ENCODE measurements at regions not wholly inside any gene's neighbourhood (a gene's known extent, or its start where the extent isn't known, plus 50 kb on each side); places are given as distances from the start of the nearest gene placed in this dataset.

DNA sequence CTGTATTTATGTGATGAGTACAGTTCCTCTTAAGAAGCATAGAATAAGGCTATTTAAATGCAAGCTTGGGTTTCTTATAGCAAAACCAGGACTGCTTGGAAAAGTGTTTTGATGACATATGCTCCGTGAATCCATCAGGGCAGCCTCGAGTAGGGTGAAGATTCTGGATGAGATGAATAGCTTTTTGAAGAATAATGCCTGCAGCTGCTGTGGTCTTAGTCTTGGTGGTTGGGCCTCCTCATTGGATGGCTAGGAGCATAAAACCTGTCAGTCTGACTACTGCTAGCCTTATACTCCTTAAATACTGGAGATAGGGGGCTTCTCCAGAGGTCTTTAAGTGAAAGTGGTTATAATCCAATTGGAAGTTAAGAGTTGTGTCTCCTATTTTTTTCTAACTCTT is 704.3 kb downstream of the FGF9 start:
- BruUV-seq (replicated peaks), result no TSS peak
- Histone ChIP-seq H2AFZ (ENCODE audit: low read length) (no peak overlapping the region), H3K27ac (ENCODE audit: low read length) (no peak overlapping the region), H3K9ac (ENCODE audit: low read length) (no peak overlapping the region), H3K9me2 (replicated peaks; ENCODE audit: low read length) (no peaks in the 10 kb centered on the region), H3K4me1 (ENCODE audit: insufficient read depth, low read length) (no peaks in the 10 kb centered on the region), H3K9me3 (ENCODE audit: low read length) (no peaks in the 10 kb centered on the region), H3K79me2 (ENCODE audit: low read length) (no peaks in the 10 kb centered on the region), H3K36me3 (ENCODE audit: low read depth, low read length) (no peaks in the 10 kb centered on the region), H3F3A (ENCODE audit: low read length, unreplicated experiment) (no peaks in the 10 kb centered on the region), H4K20me1 (ENCODE audit: low read length) (no peaks in the 10 kb centered on the region), H3K4me2 (ENCODE audit: low read length) (no peak overlapping the region), H3K27me3 (ENCODE audit: low read length) (no peaks in the 10 kb centered on the region), H3K4me3 (ENCODE audit: low read length) (no peak overlapping the region)
- ChIA-PET CTCF (no interaction called here), POLR2A (ENCODE audit: unreplicated experiment) (no interaction called here)
- DNase-seq (no peak), ATAC-seq (no peak)
- intact Hi-C loops (cut with micrococcal nuclease), result no loop called here
- TF ChIP-seq EZH2phosphoT487 (IDR thresholded peaks at IDR 0.05; ENCODE audit: borderline replicate concordance, low read length), result no peak
- TF ChIP-seq, protein P1, sequence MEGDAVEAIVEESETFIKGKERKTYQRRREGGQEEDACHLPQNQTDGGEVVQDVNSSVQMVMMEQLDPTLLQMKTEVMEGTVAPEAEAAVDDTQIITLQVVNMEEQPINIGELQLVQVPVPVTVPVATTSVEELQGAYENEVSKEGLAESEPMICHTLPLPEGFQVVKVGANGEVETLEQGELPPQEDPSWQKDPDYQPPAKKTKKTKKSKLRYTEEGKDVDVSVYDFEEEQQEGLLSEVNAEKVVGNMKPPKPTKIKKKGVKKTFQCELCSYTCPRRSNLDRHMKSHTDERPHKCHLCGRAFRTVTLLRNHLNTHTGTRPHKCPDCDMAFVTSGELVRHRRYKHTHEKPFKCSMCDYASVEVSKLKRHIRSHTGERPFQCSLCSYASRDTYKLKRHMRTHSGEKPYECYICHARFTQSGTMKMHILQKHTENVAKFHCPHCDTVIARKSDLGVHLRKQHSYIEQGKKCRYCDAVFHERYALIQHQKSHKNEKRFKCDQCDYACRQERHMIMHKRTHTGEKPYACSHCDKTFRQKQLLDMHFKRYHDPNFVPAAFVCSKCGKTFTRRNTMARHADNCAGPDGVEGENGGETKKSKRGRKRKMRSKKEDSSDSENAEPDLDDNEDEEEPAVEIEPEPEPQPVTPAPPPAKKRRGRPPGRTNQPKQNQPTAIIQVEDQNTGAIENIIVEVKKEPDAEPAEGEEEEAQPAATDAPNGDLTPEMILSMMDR (conservative IDR thresholded peaks at IDR 0.05; ENCODE audit: low read depth, low read length), result no peak
- TF ChIP-seq EZH2 (IDR thresholded peaks at IDR 0.05; ENCODE audit: low read length, unreplicated experiment), result no peak

DNA sequence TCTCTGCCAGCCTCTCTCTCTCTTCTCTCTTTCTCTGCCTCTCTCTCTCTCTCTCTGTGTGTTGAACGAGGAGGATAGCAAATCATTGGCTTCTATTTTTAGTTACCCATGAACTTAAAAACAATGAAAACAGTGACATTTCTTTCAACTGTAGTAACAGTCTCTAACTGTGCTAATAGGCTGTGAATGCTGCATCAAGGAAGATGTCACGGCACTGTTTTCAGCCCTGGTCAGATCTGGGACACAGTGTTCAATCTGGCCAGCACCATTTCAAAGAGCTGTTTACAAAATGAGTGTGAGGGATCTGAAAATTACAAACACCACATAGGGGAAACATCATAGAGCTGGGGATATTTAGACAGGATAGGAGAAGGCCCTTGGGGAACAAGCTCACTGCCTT is 717.0 kb downstream of the FGF9 start:
- no peak for ATAC-seq

DNA sequence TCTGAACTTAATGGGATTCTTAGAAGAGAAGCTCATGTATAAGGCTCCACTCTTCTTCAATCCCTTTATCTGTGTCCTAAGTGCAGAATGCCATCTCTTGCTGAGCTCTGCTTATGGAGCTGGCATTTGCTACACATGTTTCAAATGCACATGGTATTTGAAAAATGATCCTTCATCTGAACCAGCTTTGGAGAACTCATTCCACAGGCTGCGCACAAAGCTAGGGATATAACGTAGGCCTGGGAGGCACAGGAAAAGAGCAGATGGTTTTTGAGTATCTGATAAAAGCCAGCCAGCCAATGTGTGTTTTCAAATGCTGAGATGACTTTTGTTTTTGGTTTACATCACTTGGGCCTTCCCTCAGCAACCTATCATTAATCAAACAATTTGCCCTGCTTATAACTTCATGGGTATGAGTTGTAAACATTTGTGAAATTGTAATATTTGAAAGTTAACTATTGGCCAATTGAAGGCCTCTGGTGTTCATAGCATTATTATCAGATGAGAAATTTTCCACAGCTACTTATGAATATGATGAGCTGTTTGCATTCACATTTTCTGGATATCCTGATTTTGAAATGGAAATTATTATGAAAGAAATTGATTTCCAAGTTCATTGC is 729.0 kb downstream of the FGF9 start:
- no peak overlapping the region for H2AFZ ChIP-seq (ENCODE audit: low read length)
- H3K4me2 ChIP-seq (ENCODE audit: low read length), result no peak overlapping the region
- intact Hi-C loops (cut with micrococcal nuclease), result no loop called here
- H3K4me1 ChIP-seq (ENCODE audit: insufficient read depth, low read length), result no peaks in the 10 kb centered on the region
- H4K20me1 ChIP-seq (ENCODE audit: low read length), result no peaks in the 10 kb centered on the region
- H3F3A ChIP-seq (ENCODE audit: low read length, unreplicated experiment), result no peaks in the 10 kb centered on the region
- H3K9ac ChIP-seq (ENCODE audit: low read length), result no peak overlapping the region
- H3K36me3 ChIP-seq (ENCODE audit: low read depth, low read length), result no peaks in the 10 kb centered on the region
- H3K27ac ChIP-seq (ENCODE audit: low read length), result no peak overlapping the region
- ATAC-seq, result no peak
- no peaks in the 10 kb centered on the region for H3K9me3 ChIP-seq (ENCODE audit: low read length)
- H3K27me3 ChIP-seq (ENCODE audit: low read length), result no peaks in the 10 kb centered on the region
- H3K4me3 ChIP-seq (ENCODE audit: low read length), result no peak overlapping the region
- TF ChIP-seq EZH2 (IDR thresholded peaks at IDR 0.05; ENCODE audit: low read length, unreplicated experiment) (no peak), EZH2phosphoT487 (IDR thresholded peaks at IDR 0.05; ENCODE audit: borderline replicate concordance, low read length) (no peak)
- TF ChIP-seq, protein P1 (conservative IDR thresholded peaks at IDR 0.05; ENCODE audit: low read depth, low read length), result no peak
- H3K9me2 ChIP-seq (replicated peaks; ENCODE audit: low read length), result no peaks in the 10 kb centered on the region
- no peak for DNase-seq
- ChIA-PET CTCF (no interaction called here), POLR2A (ENCODE audit: unreplicated experiment) (no interaction called here)
- no peaks in the 10 kb centered on the region for H3K79me2 ChIP-seq (ENCODE audit: low read length)
- BruUV-seq (replicated peaks), result no TSS peak

More for the DNA sequence above, 717.0 kb downstream of the FGF9 start:
- H2AFZ ChIP-seq (ENCODE audit: low read length), result no peak overlapping the region
- H3K9me3 ChIP-seq (ENCODE audit: low read length), result no peaks in the 10 kb centered on the region
- TF ChIP-seq EZH2 (IDR thresholded peaks at IDR 0.05; ENCODE audit: low read length, unreplicated experiment) (no peak), EZH2phosphoT487 (IDR thresholded peaks at IDR 0.05; ENCODE audit: borderline replicate concordance, low read length) (no peak)
- TF ChIP-seq, protein P1 (conservative IDR thresholded peaks at IDR 0.05; ENCODE audit: low read depth, low read length), result no peak
- H3K4me2 ChIP-seq (ENCODE audit: low read length), result no peak overlapping the region
- no peak overlapping the region for H3K4me3 ChIP-seq (ENCODE audit: low read length)
- no TSS peak for BruUV-seq (replicated peaks)
- no peaks in the 10 kb centered on the region for H3K36me3 ChIP-seq (ENCODE audit: low read depth, low read length)
- CTCF ChIA-PET, result no interaction called here
- H3K27me3 ChIP-seq (ENCODE audit: low read length), result no peaks in the 10 kb centered on the region
- intact Hi-C loops (cut with micrococcal nuclease), result no loop called here
- no peaks in the 10 kb centered on the region for H4K20me1 ChIP-seq (ENCODE audit: low read length)
- H3K9me2 ChIP-seq (replicated peaks; ENCODE audit: low read length), result no peaks in the 10 kb centered on the region
- H3K4me1 ChIP-seq (ENCODE audit: insufficient read depth, low read length), result no peaks in the 10 kb centered on the region
- POLR2A ChIA-PET (ENCODE audit: unreplicated experiment), result no interaction called here
- DNase-seq, result no peak
- H3K9ac ChIP-seq (ENCODE audit: low read length), result no peak overlapping the region
- no peak overlapping the region for H3K27ac ChIP-seq (ENCODE audit: low read length)
- no peaks in the 10 kb centered on the region for H3F3A ChIP-seq (ENCODE audit: low read length, unreplicated experiment)
- no peaks in the 10 kb centered on the region for H3K79me2 ChIP-seq (ENCODE audit: low read length)
